Tibial nerve (tissue), 4 donors: ENCODE measurements at regions not wholly inside any gene's neighbourhood (a gene's known extent, or its start where the extent isn't known, plus 50 kb on each side); places are given as distances from the start of the nearest gene placed in this dataset.

Source experiments
- EP300 ChIP-seq, 2 donors: sonication (generic); formaldehyde crosslinking; IDR thresholded peaks; one replicate each; pipeline ENCODE4 v1.6.1; 2017; ENCODE audit warnings: antibody characterized with exemption in 2 of 2, mild to moderate bottlenecking in 1 of 2
- POLR2A ChIP-seq, 2 donors: fragments of 450-650 bp; IDR thresholded peaks; one replicate each; pipeline ENCODE4 v1.6.1; 2017; ENCODE audit warnings: antibody characterized with exemption in 2 of 2, mild to moderate bottlenecking in 2 of 2, moderate library complexity in 2 of 2
- TF ChIP-seq, protein P1 (sequence below), 5 experiments: fragments of 200-600 bp in 3 of 5; fragments of 450-650 bp in 2 of 5; sonication (generic) in 3 of 5; IDR thresholded peaks; one replicate each; pipeline ENCODE4 v1.5.1; 2016 to 2019; ENCODE audit warnings: antibody characterized with exemption in 5 of 5, mild to moderate bottlenecking in 3 of 5, moderate library complexity in 2 of 5

DNA sequence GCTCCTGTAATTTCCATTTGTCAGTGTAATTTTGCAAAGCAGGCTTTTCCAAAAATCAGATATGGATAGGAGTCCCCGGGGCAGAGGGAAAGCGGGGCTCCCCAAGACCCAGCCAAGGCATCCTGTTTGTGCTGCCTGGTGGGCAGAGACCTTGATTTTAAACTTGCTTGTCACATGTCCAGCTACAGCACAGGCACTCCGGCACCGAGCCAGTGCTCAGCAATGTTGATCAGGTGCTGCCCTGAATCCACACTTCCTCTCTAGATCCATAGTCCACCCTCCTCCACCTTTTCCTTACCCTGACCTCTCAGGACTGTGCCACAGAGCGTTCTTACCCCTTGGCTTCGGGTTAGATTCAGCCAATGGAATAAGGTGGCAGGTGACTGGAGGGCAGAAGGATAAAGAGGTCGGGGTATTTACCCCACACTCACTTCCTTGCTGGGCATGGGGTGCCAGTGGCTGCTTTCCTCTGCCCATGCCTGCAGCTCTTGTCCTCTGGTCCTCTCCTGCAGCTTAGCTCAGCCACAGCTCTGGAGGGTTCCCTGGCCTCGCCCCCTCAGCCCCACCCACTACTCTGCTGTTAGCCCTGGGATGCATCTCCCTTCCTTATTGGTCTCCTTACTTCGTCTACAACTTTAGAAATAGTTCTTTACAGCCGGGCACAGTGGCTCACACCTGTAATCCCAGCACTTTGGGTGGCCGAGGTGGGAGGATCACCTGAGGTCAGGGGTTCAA, 80.1 kb downstream of the IRF2BPL start:
- TF ChIP-seq, protein P1, sequence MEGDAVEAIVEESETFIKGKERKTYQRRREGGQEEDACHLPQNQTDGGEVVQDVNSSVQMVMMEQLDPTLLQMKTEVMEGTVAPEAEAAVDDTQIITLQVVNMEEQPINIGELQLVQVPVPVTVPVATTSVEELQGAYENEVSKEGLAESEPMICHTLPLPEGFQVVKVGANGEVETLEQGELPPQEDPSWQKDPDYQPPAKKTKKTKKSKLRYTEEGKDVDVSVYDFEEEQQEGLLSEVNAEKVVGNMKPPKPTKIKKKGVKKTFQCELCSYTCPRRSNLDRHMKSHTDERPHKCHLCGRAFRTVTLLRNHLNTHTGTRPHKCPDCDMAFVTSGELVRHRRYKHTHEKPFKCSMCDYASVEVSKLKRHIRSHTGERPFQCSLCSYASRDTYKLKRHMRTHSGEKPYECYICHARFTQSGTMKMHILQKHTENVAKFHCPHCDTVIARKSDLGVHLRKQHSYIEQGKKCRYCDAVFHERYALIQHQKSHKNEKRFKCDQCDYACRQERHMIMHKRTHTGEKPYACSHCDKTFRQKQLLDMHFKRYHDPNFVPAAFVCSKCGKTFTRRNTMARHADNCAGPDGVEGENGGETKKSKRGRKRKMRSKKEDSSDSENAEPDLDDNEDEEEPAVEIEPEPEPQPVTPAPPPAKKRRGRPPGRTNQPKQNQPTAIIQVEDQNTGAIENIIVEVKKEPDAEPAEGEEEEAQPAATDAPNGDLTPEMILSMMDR (IDR thresholded peaks at IDR 0.05), result no peak
- TF ChIP-seq POLR2A (IDR thresholded peaks at IDR 0.05) (no peak), EP300 (IDR thresholded peaks at IDR 0.05) (no peak)
